Stimulated activated naive CD8-positive, alpha-beta T cell treated with anti-CD3 and anti-CD28 coated beads, Interleukin-15, amount 100 ng/mL, for 72 hours (primary cell): ENCODE measurements at regions not wholly inside any gene's neighbourhood (a gene's known extent, or its start where the extent isn't known, plus 50 kb on each side); places are given as distances from the start of the nearest gene placed in this dataset.

Source experiments
- ATAC-seq: fragments of 150-1000 bp; cut with Tn5 transposase; 2 replicates; pipeline ENCODE4 v1.10.0; 2021; ENCODE audit warnings: mild to moderate bottlenecking, moderate library complexity
- DNase-seq, 2 donors: peaks; one replicate each; pipeline ENCODE4 v3.0.0; 2021 to 2022
- H3K27ac Mint-ChIP-seq, 2 donors: one replicate each; pipeline ENCODE4 v1.8.0; 2022; ENCODE audit warnings: mild to moderate bottlenecking in 2 of 2, mixed read lengths in 2 of 2, moderate library complexity in 2 of 2
- H3K27me3 Mint-ChIP-seq: one replicate; pipeline ENCODE4 v1.8.0; 2022; ENCODE audit warnings: mixed read lengths
- H3K4me1 Mint-ChIP-seq: one replicate; pipeline ENCODE4 v1.8.0; 2022; ENCODE audit warnings: mild to moderate bottlenecking, mixed read lengths
- H3K4me3 Mint-ChIP-seq, 2 donors: one replicate each; pipeline ENCODE4 v1.8.0; 2022; ENCODE audit warnings: mild to moderate bottlenecking in 2 of 2, mixed read lengths in 2 of 2, moderate library complexity in 1 of 2
- H3K9me3 Mint-ChIP-seq, 2 donors: one replicate each; pipeline ENCODE4 v1.8.0; 2022; ENCODE audit warnings: mixed read lengths in 2 of 2

DNA sequence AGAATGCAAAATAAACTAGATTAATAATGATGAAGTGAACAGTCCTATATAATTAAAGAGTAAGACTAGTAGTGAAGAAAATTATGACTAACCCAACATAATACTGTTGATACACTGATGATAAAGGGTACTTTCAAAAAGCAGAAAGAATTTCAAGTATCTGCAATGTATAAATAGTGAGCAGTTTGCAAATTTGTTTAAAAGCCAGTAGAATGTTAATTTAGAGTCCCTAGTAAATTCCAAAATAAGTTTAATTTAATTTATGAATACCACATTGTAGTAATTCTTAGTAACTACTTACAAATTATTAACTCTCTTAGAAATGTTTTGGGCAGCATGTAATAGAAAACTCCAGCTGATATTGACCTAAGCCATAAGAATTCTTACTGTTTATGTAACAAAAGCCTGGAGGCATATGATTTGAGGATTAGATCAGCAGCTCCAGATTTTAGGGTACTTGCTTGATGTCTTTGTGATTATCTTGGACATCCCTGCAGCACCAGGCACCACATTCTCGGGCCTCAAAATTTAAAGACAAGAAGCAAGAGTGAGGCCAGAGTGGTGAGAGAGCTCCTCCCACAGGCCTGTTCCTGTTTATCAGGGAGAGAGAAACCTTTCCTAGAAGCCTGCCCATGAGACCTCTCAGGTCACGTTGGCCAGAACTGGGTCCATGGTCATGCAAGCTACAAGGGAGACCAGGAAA is 67.6 kb upstream of the TDRD3 start:
- Mint-ChIP-seq H3K9me3 (peaks cover 0 to 4% of the 10 kb centered on the region in 2 donors), H3K4me1 (no peaks in the 10 kb centered on the region), H3K4me3 (no peak overlapping the region), H3K27ac (no peak overlapping the region), H3K27me3 (no peaks in the 10 kb centered on the region)
- peak; percentile 52 for ATAC-seq
- peak in 1 of 2 donors; percentile 12 for DNase-seq

DNA sequence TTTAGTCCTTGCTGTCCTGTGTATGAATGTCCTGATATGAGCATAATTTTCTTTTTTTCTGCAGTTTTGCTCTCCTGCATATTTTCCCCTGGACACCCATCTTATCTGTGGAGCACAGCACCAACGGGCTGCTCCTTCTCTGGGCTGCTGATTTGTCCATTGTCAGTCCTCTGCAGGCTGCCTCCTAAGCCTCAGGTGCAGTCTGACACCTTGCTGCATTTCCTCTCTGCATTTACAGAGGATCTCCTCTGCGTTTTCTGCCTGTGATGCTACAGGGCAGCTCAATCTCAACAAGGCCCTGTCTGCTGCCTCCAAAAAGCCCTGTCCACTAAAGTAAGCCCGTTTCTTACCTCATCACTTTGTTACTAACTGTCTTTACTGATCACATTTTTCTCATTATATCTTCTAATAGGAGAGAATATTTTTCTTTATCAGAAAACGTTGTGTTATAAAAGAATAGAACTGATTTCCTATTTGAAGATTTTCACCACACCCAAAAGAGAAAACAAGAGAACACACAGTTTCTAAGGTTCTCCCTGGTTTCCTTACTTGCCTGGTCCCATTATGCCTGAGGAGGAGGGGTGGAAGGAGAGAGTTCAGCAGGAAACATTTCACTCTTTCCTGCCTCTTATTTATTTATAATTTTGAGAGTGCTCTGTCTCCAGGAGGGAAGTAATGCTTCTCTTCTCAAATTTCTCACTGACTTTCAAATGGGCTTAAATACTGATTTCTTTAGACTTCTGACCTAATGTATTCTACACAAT is 65.6 kb upstream of the TDRD3 start:
- ATAC-seq (no peak), DNase-seq (no peak)
- Mint-ChIP-seq H3K27ac (no peak overlapping the region), H3K27me3 (no peaks in the 10 kb centered on the region), H3K4me3 (no peak overlapping the region), H3K9me3 (peaks cover 0 to 4% of the 10 kb centered on the region in 2 donors), H3K4me1 (no peaks in the 10 kb centered on the region)

- DNase-seq (no peak), ATAC-seq (no peak)
- peaks cover 0 to 4% of the 10 kb centered on the region in 2 donors for H3K9me3 Mint-ChIP-seq
- H3K4me1 Mint-ChIP-seq, result no peaks in the 10 kb centered on the region
- no peak overlapping the region for H3K4me3 Mint-ChIP-seq
- H3K27me3 Mint-ChIP-seq, result no peaks in the 10 kb centered on the region
- no peak overlapping the region for H3K27ac Mint-ChIP-seq
Observed at GRCh38 chr13:60332682-60333081, 64.3 kb upstream of the TDRD3 start.

DNA sequence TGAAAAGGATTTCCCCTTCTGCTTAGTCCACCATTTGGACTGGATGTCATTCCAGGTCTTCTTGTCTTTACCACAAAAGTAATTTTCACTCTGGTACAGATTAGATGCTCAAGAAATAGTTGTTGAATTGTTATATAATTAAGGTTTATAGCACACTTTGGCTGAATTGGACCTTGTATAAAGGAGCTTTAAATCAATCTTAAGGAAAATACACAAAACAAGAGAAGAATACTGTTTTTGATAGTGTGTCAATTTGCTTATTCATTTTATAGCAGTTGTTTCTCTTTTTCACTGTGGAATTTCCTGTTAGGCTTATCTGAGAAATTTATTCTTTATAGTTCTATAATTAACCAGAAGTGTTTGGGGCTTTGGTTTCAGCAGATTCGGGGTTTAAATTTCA is 62.7 kb upstream of the TDRD3 start:
- H3K27ac Mint-ChIP-seq, result no peak overlapping the region
- no peak for DNase-seq
- H3K9me3 Mint-ChIP-seq, result peaks cover 0 to 4% of the 10 kb centered on the region in 2 donors
- no peak for ATAC-seq
- no peaks in the 10 kb centered on the region for H3K4me1 Mint-ChIP-seq
- H3K27me3 Mint-ChIP-seq, result peaks cover 10% of the 10 kb centered on the region
- no peak overlapping the region for H3K4me3 Mint-ChIP-seq

GRCh38 chr13:60335531-60335930 is 61.5 kb upstream of the TDRD3 start:
- ATAC-seq (no peak), DNase-seq (no peak)
- H3K27ac Mint-ChIP-seq, result no peak overlapping the region
- H3K4me1 Mint-ChIP-seq, result no peaks in the 10 kb centered on the region
- peaks cover 0 to 4% of the 10 kb centered on the region in 2 donors for H3K9me3 Mint-ChIP-seq
- H3K27me3 Mint-ChIP-seq, result peaks cover 14% of the 10 kb centered on the region
- no peak overlapping the region for H3K4me3 Mint-ChIP-seq

DNA sequence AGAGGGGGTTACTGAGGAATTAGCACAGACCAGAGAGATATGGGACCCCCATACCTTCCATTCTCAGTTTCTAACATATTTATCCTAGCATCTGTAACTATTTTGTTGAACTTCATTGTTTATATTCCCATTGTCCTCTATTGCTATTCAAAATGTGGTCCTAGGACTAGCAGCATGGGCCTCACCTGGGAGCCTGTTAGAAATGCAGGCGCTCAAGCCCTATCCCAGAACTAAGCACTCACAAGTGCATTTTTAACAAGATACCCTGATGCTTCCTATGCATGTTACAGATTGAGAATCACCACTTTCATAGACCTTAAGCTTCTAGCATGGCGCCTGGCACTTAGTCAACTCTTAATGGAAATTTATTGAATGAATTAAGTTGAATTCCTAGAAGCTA is 58.3 kb upstream of the TDRD3 start:
- H3K4me3 Mint-ChIP-seq, result no peak overlapping the region
- ATAC-seq (no peak), DNase-seq (no peak)
- no peaks in the 10 kb centered on the region for H3K4me1 Mint-ChIP-seq
- peaks cover 24% of the 10 kb centered on the region for H3K27me3 Mint-ChIP-seq
- peaks cover 5 to 6% of the 10 kb centered on the region in 2 donors for H3K9me3 Mint-ChIP-seq
- H3K27ac Mint-ChIP-seq, result no peak overlapping the region

- no peaks in the 10 kb centered on the region for H3K4me1 Mint-ChIP-seq
- DNase-seq, result no peak
- H3K4me3 Mint-ChIP-seq, result no peak overlapping the region
- H3K27me3 Mint-ChIP-seq, result peaks cover 44% of the 10 kb centered on the region
- H3K9me3 Mint-ChIP-seq, result peaks cover 5 to 6% of the 10 kb centered on the region in 2 donors
- no peak for ATAC-seq
- peak overlapping the region in 1 of 2 donors; percentile 59 for H3K27ac Mint-ChIP-seq
Observed at GRCh38 chr13:60343978-60344377, 53.0 kb upstream of the TDRD3 start.

DNA sequence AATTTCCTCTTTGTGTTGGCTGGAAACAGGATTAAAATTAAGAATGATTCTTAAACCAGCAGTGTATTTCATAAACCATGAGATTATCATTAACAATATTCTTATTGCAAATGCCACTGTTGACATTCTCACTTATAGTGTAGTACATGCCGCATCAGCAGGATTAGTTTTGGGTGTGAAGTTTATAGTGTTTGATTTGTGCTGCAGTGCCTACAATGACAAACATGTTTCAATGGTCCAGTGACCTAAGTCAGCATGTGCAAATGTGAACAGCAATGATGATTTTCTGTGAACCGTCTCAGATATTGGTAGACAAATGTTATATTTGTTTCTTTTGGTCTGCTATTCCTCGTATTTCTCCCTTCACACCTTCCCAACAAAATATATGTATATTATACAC is 49.8 kb upstream of the TDRD3 start:
- ATAC-seq, result no peak
- H3K27me3 Mint-ChIP-seq, result peaks cover 38% of the 10 kb centered on the region
- no peak overlapping the region for H3K27ac Mint-ChIP-seq

More for the DNA sequence above, 49.8 kb upstream of the TDRD3 start:
- H3K4me1 Mint-ChIP-seq, result no peaks in the 10 kb centered on the region
- no peak overlapping the region for H3K4me3 Mint-ChIP-seq
- DNase-seq, result no peak
- no peaks in the 10 kb centered on the region for H3K9me3 Mint-ChIP-seq
